Esophagus muscularis mucosa (tissue), 4 donors: ENCODE measurements at regions not wholly inside any gene's neighbourhood (a gene's known extent, or its start where the extent isn't known, plus 50 kb on each side); places are given as distances from the start of the nearest gene placed in this dataset.

Experiments
- CTCF ChIP-seq, 3 experiments: fragments of 200-600 bp in 2 of 3; fragments of 450-650 bp in 1 of 3; sonication (generic) in 2 of 3; IDR thresholded peaks; one replicate each; pipeline ENCODE4 v1.5.1; 2017 to 2019; ENCODE audit warnings: antibody characterized with exemption in 3 of 3, mild to moderate bottlenecking in 2 of 3, moderate library complexity in 1 of 3
- EP300 ChIP-seq: sonication (generic); formaldehyde crosslinking; IDR thresholded peaks from one replicate; pipeline ENCODE4 v1.6.1; 2017; ENCODE audit warnings: antibody characterized with exemption
- POLR2A ChIP-seq: fragments of 450-650 bp; IDR thresholded peaks from one replicate; pipeline ENCODE4 v1.6.1; 2017; ENCODE audit warnings: antibody characterized with exemption, moderate library complexity, mild to moderate bottlenecking, low read depth
- POLR2AphosphoS5 ChIP-seq, 2 donors: sonication (generic); formaldehyde crosslinking; IDR thresholded peaks; one replicate each; pipeline ENCODE4 v1.6.1; 2017; ENCODE audit warnings: antibody characterized with exemption in 2 of 2

- no peak for TF ChIP-seq CTCF (IDR thresholded peaks at IDR 0.05)
- no peak for TF ChIP-seq EP300
- no peak for TF ChIP-seq POLR2AphosphoS5 (IDR thresholded peaks at IDR 0.05)
- no peak for TF ChIP-seq POLR2A
Observed at GRCh38 chr5:51997949-51998348, 614.7 kb downstream of the ISL1 start.
